HG03571 (cell line): ENCODE measurements at regions not wholly inside any gene's neighbourhood (a gene's known extent, or its start where the extent isn't known, plus 50 kb on each side); places are given as distances from the start of the nearest gene placed in this dataset.
"Not testable (repeated sequence)": the region's sequence is repeated elsewhere in the genome, so short reads cannot be mapped to it uniquely, and the experiment has no call there.

ENCODE experiments used
- ATAC-seq: cut with Tn5 transposase; IDR thresholded peaks from one replicate; pipeline ENCODE4 v1.9.1; 2021; ENCODE audit not compliant: unreplicated experiment

GRCh38 chr4:179719766-179720450, 2277.7 kb upstream of the AGA start:
- no peak for ATAC-seq

GRCh38 chr4:179726491-179726890, 2284.3 kb upstream of the AGA start:
- not testable (repeated sequence) for ATAC-seq

- no peak for ATAC-seq
Observed at GRCh38 chr4:179728305-179728704, 2286.1 kb upstream of the AGA start.

- not testable (repeated sequence) for ATAC-seq
Observed at GRCh38 chr4:179736820-179737219, 2294.6 kb upstream of the AGA start.

- no peak for ATAC-seq
Observed at GRCh38 chr4:179738822-179739221, 2296.6 kb upstream of the AGA start.

GRCh38 chr4:179747218-179747910, 2305.1 kb upstream of the AGA start:
- ATAC-seq, result no peak

- ATAC-seq, result no peak
Observed at GRCh38 chr4:179748837-179749236, 2306.6 kb upstream of the AGA start.

GRCh38 chr4:179750374-179750773, 2308.1 kb upstream of the AGA start:
- no peak for ATAC-seq

- no peak for ATAC-seq
Observed at GRCh38 chr4:179751669-179752068, 2309.4 kb upstream of the AGA start.

- ATAC-seq, result no peak
Observed at GRCh38 chr4:179755322-179755721, 2313.1 kb upstream of the AGA start.

GRCh38 chr4:179757641-179758040, 2315.4 kb upstream of the AGA start:
- ATAC-seq, result no peak

GRCh38 chr4:179762840-179763239, 2320.6 kb upstream of the AGA start:
- ATAC-seq, result no peak

GRCh38 chr4:179766938-179767337, 2324.7 kb upstream of the AGA start:
- ATAC-seq, result no peak

GRCh38 chr4:179768996-179769395, 2326.8 kb upstream of the AGA start:
- ATAC-seq, result no peak

- ATAC-seq, result no peak
Observed at GRCh38 chr4:179797738-179798137, 2355.5 kb upstream of the AGA start.

GRCh38 chr4:179803857-179804256, 2361.6 kb upstream of the AGA start:
- ATAC-seq, result no peak

GRCh38 chr4:179804440-179804839, 2362.2 kb upstream of the AGA start:
- no peak for ATAC-seq

- no peak for ATAC-seq
Observed at GRCh38 chr4:179817317-179817716, 2375.1 kb upstream of the AGA start.

- no peak for ATAC-seq
Observed at GRCh38 chr4:179823342-179823741, 2381.1 kb upstream of the AGA start.

- no peak for ATAC-seq
Observed at GRCh38 chr4:179831274-179831673, 2389.0 kb upstream of the AGA start.

GRCh38 chr4:179836179-179837075, 2394.2 kb upstream of the AGA start:
- ATAC-seq, result no peak

GRCh38 chr4:179843370-179843769, 2399.8 kb upstream of the TENM3 start:
- no peak for ATAC-seq
